Stimulated activated CD4-positive, alpha-beta T cell treated with anti-CD3 and anti-CD28 coated beads, Interleukin-2, amount 100 ng/mL, for 48 hours (primary cell): ENCODE measurements at regions not wholly inside any gene's neighbourhood (a gene's known extent, or its start where the extent isn't known, plus 50 kb on each side); places are given as distances from the start of the nearest gene placed in this dataset.

Experiments
- DNase-seq, 2 donors: peaks; one replicate each; pipeline ENCODE4 v3.0.0-alpha.2; 2020

DNA sequence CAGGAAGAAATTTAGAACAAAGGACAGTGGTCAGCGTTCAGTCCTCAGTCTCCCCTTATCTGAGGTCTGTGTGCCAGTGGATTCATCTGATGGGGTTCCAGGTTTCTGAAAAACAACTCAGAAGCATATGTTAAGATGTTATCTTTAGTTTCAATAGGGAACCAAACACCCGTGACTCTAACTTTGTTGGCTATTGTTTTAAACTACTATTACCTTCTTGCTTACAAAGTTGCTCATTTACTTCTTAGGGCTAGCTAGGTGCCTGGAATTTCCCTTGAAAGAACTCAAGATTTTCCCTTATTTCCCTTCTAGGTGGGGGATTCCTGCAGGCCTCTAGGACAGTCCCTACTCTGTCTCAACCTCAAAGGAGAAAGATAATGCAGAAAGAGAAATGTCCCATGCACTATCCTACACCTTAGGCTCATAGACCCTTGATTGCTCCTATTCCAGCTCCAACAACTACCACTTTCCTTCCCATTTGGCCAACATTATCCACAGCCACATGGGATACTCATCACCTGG lies 192.5 kb upstream of the LYZL1 start:
- DNase-seq, result no peak

DNA sequence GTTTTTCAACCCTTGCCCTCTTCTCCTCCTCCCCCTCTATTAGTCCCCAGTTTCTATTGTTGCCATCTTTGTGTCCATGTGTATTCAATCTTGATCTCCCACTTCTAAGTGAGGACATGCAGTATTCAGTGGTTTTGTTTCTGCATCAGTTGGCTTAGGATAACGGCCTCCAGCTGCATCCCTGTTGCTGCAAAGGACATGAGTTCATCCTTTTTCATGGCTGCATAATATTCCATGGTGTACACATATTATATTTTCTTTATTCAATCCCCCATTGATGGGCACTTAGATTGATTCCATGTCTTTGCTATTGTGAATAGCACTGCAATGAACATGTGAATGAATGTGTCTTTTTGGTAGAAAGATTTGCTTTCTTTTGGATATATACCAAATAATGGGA lies 190.4 kb upstream of the LYZL1 start:
- DNase-seq, result no peak

DNA sequence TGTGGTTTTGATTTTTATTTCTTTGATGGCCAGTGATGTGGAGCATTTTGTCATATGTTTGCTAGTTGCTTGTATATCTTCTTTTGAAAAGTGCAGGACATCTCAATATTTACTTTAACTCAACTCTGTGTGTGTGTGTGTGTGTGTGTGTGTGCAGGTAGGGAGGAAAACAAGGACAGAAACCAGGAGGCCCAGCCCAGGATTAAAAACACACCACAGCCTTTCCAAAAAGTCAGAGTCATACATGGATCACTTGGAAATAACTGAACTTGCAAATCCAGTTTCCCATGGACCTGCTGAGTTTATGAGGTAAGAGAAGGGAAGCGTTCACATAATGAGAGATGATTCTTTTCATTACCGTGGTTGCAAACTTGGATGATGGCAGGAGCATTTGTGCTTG lies 189.9 kb upstream of the LYZL1 start:
- DNase-seq, result no peak

DNA sequence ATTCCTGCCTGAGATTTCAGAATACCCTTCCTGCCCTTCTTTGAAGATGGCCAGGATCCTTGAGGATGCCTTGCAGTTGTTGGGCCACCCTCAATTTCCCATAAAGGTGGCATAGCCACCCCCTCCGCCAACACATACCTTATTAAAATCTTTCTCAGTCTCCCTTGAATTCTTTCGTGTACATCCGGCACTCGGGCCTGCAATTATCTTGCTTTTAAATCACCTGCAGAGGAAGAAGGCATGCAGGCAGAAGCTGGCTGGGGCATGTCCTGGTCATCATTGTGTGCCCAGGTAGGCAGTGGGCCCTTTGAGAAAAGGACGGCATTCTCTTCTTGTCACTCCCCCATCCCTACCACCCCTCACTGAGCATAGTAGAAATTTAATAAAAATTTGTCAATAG lies 189.5 kb upstream of the LYZL1 start:
- no peak for DNase-seq

DNA sequence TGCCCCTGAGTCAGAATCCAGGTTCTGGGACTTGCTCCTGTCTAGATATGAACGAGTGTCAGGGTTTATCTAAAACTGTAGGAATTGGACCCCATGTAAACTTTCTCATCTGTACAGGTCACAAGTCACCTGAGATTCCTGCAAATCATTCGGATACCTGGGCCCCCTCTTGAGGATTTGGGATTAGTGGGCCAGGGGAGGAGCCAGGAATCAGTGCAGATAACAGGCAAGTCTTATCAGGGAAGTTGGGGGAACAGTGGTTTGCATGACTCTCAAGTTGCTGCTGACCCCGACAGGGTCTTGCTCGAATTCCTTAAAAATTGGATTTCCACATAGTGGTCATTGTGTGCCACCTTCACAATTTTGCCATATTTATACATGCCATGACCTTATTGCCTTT lies 188.4 kb upstream of the LYZL1 start:
- no peak for DNase-seq

DNA sequence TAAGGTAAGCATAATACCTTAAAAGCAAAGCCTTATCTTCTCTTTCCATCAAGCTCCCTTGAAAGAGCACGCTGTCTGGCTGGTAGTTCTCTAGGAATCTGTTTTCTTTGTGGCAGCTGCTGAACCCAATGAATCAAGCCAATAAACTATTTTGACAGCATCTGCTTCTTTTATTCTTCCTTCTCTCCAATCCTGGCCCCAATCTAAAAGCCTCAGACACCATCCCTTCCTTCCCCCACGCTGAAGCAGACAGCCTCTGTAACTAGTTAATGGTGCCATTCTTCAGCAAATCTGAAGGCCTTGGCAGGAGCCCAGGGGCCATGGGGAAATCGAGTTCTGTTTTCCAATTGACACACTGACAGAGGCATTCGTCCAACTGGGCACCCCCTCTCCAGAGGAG lies 186.6 kb upstream of the LYZL1 start:
- DNase-seq, result no peak

DNA sequence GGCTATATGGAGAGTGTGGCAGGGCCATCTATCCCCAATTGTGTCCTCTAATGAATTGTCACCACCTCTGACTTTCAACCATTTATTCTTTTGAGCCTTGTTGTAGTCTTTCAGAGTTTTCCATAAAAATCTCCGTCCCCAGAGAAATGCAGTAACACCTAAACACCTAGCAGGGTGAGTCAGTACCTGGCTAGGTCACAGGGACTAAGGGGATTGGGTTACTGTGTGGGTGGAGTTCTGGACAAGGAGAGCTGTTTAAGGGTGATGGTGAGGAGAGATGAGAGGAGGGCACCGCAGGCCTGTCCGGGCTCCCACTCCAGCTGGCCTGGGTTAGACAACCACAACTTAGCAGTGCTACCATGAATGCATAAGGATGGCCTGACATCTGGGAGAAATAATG lies 186.2 kb upstream of the LYZL1 start:
- no peak for DNase-seq

DNA sequence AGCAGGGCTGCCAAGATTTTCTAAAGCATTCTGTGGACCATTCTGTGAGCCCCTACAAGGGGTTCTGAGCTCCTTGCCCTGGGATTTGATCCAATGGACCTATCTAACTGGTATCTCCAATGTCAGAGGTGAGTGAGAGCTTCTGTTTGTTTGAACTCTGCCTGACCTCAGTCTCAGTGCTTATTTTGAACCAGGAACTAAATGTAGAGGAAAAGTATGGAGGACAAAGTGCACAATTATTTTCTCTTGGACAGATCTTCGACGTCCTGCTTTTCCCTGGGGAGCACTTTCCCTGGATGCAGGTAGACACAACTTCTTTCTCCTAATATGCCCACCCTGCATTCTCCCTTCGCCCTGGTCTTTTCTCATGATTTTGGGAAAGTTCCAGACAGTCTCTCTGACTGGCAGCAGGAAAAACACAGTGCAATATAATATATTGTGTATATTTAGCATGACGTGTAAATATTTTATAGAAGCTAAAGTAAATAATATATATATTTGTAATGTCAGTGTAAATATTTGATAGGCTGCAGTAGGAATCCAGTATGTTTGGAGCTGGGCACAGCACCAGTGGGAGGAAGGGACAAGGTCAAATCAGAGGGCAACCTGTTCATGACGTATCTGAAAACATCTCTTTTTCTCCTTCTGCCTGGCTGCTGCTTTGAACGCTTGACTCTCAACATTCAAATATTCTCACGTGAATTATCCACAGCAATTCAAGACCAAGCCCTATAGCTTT lies 184.0 kb upstream of the LYZL1 start:
- DNase-seq, result no peak

DNA sequence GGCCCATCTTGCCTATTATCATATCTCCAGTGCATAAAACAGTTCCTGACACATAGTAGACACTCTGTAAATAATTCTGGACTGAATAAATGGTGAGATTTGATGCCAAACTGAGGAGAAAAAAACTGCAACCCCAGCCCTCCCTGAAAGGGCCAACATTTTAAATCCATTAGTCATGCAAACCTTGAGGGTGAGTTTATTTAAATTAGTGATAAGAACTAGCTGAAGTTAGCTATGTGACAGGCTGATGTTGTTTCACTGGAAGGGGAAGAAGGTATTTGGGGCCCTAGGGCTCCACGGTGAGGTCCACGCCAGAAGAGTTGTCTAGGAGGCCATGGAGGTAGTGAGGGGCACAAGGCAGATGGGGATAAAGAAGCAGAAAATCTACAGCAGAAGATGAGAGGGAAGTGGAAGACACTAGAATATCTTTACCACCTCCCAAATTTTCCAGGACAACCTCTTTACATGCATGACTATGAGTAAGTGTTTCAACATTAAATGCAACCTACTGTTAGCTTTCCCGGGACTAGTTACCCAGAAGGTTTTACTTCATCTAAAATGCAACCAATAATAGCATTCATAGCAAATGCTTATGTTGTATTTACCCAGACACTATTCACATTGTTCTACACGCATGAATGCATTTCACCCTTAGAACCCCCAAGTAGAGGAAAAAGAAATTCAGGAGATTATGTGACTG lies 183.2 kb upstream of the LYZL1 start:
- DNase-seq, result no peak

DNA sequence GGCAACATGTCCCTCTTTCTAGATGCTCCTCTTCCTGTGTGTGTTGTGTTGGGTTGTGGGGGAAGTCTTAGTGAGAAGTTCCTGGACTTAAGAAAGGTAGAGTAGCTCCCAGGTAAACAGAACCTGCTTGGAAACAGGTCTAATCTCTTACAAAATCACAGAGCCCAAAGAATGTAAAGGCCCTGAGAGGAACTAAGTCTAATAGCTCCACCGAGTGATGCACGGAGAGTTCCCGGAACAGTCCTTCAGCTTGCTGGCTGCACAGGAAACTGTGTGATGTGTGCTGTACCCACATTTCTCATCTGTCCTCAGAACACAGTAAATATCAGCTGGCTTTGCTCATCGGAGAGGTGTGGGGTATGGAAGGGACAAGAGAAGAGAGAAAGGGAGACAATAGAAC lies 182.6 kb upstream of the LYZL1 start:
- DNase-seq, result no peak

DNA sequence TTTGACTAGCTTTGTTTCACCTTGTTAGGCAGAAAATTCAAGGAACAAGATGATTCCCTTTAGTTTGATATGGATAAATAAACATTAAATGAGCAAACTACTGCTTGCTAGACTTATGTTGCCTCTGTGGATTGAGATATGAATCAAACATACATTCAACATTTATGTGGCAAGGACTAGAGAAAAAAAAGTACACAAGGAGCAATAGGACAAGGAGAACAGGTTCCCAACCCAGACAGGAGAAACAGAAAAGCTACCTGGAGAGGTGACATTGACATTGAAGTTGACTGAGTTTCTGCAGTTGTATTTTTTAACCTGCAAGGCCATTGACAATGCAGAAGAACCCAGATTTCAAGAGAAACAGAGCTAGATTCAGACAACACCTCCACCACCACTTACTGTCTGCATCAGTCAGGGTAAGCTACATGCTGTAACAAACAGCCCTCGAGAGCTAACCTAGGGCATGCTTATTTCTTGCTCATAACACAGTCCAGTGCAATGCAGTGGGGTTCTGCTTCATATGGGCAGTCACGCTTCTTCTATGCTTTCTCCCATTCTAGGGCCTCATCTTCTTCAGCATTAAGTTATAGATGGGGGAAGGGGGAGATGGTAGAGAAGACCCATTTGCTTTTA lies 180.9 kb upstream of the LYZL1 start:
- no peak for DNase-seq

DNA sequence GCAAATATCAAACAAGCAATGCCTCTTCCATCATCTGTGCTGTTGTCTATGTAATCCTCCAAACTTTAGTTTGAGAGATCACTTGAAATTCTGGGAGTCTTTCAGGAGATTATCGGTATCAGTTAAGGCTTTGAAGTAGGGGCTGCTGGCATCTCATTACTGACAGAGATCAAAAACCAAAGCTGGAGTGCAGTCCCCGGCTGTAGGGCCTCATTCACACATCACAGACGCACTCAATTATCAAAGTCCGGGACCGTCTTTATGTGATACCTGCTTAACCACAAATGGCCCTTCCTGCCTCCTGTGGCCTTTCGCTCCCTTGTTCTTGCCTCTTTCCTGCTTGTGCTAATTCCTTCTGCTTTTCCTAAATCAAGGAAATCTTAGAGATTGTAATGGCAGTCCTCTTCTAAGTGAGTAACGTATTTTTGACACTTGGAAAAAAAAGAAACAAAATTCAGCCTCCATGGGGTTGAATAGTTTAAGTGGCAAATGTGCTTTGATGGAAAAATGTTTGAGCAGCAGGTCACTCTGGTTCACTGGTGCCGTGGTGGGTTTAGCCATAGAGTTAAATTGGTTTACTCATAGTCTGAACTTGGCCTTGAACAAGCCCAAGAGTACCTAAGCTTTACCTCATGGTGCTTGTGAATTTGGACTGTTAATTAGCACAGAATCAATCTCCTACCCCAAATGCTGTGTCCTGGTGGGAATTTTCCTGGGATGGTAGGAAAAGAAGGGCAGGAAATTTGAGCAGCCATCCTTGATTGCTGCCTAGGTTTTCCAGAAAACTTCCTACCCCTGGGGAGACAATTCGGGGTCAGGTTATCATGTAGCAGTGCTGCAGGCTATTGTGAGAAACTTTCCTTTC lies 178.9 kb upstream of the LYZL1 start:
- no peak for DNase-seq

DNA sequence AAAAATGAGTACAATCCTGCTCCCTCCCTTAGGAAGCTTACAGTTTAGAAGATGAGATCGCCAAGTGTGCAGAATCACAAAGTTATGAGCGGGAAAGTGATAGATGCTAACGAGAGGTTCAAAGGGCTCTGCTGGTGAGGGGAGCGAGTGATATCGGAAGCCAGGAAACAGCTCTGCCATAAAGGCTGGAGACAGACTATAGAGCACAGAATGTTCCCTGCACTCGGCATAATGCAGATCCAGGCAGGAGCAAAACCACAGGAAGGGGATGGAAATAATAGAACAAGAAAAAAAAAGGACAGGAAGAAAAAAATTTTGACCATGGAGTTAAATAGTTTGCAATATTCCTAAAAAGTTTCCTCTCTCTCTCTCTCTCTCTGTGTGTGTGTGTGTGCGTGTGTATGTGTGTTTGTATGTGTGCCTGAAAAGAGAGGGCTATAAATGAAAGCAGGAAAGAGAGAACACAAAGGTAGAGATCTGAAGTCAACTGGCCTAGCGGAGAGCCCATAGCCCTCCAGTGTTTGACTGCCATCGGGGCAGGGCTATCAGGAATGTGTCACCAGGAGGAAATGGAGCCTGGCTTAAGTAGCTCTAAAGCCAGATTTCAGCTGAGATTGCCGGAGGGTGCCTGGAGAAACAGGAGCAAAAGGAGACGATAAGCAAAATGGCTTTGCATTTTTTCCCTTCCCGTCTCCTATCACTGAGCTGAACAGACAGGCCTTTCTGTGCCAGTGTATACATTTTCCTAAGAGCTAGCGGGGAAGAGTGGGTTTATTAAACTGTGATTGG lies 175.8 kb upstream of the LYZL1 start:
- no peak for DNase-seq

DNA sequence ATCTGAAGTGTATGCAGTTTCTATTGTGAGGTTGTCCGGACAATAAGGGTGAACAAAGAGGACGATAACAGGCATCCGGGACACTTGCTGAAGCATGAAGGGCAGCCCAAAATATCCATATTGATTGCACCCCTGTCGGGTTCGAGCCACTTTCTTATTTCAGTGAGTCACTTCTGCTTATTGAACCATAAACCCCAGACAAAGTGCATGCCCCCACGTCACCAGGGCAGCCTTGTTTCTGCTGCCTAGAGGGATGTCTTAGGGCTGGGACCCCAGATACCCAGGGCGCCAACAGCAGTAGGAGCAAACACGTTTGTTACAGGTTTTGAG lies 175.3 kb upstream of the LYZL1 start:
- DNase-seq, result no peak

DNA sequence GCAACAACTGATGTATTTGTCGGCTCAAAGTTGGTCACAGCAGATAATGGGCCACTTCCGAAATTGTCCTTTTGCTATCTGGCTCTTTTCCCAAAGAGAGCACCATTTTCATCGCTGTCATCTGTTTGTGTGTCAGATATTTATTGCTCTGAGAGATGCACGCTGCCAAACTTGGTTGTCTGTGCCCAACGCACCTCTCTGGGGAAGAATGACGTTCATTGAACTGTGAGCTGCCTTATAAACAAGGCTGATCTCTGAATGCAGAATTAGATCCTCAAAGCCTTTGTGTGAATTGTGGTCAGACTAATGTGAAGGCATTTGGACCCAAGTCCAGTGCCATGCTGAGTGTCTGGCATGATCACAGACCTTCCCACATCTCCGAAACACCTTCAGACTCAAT lies 174.7 kb upstream of the LYZL1 start:
- no peak for DNase-seq

DNA sequence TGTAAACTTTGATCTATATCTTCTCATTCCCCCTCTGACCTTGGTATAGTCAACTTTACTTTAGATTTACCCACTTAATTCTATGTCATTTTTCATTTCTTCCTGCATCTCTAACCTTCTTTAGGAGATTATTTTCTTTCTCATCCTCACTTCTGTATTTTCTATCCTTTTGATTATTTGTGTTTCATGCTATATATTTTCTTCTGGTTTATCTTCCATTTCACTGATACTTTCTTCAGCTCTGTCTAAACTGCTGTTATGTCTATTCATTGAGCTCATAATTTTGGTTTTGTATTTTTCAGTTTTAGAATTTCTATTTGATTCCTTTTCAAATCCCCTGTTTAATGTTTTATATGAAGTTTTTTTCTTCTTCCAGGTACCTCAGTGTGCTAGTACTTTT lies 171.1 kb upstream of the LYZL1 start:
- DNase-seq, result no peak

DNA sequence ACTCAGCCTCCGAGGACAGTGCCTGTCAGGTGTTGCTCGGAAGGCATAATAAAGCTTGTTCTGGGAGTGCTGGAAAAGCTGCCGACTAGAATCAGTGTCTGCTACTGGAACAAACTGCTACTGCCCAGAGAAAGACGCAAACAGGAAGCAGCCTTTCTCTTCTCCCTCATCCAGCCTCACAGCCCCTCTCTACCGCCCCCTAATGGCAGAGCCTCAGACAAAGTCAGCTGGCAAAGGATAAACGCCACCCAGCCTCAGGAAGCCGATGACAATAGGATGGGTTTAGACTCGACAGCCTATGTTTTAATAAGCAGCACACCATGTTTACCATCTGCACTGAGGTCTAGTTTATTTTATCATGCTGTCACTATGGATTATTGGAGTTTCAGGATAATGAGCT lies 169.5 kb upstream of the LYZL1 start:
- DNase-seq, result peak; percentile 13 to 19

DNA sequence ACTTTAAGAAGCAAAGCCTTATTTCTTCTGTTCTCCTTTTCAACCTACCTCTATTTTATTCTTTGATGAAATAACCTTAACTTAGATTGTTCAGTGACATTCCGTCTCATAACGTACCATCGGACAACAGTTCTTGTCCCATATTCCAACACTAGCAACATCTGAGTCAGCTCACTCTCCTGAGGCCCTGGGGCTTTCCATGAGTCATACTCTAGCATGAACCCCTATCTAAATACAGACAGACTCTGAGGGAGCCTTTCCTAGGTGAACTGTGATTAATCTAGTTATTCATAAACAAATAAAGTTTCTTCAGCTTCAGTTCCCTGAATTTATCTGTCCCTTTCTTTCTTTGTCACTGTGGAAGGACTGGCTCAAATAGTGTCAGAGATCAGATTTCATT lies 168.7 kb upstream of the LYZL1 start:
- DNase-seq, result no peak

DNA sequence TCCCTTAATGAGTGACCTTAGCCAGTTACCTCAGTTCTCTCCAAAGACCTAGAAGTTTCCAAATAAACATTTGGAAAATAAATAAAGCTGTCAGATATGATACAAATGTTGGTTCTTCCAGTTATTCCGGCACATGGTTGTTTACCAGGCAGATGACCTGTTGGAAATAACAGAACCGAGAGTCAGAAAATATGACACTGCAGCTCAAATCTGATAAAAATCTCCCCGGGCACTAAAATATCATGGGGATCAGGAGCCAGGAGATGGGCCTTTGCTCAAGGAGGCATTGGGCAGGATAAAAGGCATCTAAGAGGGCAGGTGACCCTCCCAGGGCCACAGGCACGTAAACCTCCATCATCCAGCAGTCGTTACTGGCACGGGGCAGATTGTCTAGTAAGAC lies 164.0 kb upstream of the LYZL1 start:
- DNase-seq, result no peak

DNA sequence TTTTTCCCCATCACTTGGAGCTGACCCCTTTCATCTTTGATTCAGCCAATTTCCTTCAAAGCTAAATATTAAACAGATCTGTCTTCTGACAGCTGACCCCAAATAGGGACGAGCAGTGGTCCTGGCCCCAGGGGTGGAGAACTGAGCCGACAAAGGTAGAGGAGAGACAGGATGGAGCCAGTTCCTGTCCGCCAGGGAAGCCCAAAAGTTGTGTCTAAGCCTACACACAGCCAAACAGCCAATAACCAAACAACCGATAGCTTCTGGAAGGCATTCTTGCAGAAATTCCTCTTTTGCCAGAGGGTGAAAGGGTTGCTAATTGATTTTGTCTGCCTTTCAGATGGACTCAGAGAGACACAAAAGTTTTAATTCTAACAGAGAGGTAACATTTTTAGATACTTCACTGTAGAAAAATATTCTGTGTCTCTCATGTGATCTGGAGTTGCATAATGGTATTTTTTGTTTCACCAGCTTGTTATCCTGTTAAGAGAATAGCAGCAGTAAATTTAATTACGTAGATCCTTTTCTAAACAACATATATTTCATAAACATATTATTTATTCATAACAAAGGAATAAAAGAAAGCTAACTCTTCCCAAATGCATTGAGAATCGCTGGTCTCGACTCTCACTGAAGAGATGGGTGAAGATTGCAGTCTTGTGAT lies 161.7 kb upstream of the LYZL1 start:
- no peak for DNase-seq

DNA sequence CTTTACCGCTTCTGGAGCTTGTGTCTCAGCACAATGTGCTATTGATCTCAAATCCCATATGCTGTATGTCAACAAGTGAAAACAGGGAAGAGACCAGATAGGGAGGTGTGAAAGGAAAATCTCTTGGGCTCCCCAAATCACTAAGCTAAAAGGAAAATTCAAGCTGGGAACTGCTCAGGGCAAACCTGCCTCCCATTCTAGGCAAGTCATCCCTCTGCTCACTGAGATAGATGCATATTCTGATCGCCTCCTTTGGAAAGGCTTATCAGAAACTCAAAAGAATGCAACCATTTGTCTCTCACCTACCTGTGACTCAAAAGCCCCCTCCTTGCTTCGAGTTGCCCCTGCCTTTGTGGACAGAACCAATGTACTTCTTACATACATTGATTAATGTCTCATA lies 161.1 kb upstream of the LYZL1 start:
- no peak for DNase-seq

DNA sequence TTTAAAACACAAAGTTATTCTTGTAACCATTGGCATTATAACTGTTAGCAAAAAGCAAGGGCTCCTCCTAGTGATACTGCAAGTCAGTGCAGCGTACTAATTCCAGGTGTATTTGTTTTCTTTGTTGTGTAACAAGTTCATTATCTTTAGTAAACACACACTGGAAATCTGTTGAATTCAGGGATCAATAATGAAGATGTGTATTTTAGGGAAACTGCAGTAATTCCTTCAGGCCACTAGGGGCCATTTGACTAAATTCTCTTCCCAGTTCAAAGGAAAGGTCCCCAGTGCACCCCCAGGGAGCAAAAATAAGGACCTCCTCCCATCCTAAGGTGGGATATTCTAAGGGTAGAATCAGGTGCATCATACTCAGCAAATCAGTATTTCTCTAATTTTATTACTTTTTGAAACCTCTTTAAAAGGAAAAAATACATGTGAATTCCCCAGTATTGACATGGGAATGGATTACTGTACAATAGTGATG lies 158.6 kb upstream of the LYZL1 start:
- DNase-seq, result no peak
